ENCODE measurements at regions not wholly inside any gene's neighbourhood (a gene's known extent, or its start where the extent isn't known, plus 50 kb on each side); places are given as distances from the start of the nearest gene placed in this dataset.
A peak's percentile ranks its signal among the peaks of the same experiment; 100 is the strongest.
"Not testable (repeated sequence)": the region's sequence is repeated elsewhere in the genome, so short reads cannot be mapped to it uniquely, and the experiment has no call there.

- DNase-seq (ENCODE audit: low read depth): no peak
These were observed 53.6 kb upstream of the RPRM start for GRCh38 chr2:153532140-153532539.

GRCh38 chr2:153533803-153534202 lies 55.2 kb upstream of the RPRM start:
- not testable (repeated sequence) for DNase-seq (ENCODE audit: low read depth)

- not testable (repeated sequence) for DNase-seq (ENCODE audit: low read depth)
These were observed 56.0 kb upstream of the RPRM start for GRCh38 chr2:153534590-153534989.

- no peak for DNase-seq (ENCODE audit: low read depth)
These were observed 57.6 kb upstream of the RPRM start for GRCh38 chr2:153536115-153536514.

- DNase-seq (ENCODE audit: low read depth): not testable (repeated sequence)
These were observed 59.5 kb upstream of the RPRM start for GRCh38 chr2:153538102-153538501.

- no peak for DNase-seq (ENCODE audit: low read depth)
These were observed 65.1 kb upstream of the RPRM start for GRCh38 chr2:153543635-153544071.

GRCh38 chr2:153546358-153546757 lies 67.8 kb upstream of the RPRM start:
- DNase-seq (ENCODE audit: low read depth): no peak

- no peak for DNase-seq (ENCODE audit: low read depth)
These were observed 70.0 kb upstream of the RPRM start for GRCh38 chr2:153548536-153548935.

- no peak for DNase-seq (ENCODE audit: low read depth)
These were observed 73.1 kb upstream of the RPRM start for GRCh38 chr2:153551698-153552097.

GRCh38 chr2:153557211-153557610 lies 78.6 kb upstream of the RPRM start:
- no peak for DNase-seq (ENCODE audit: low read depth)

- DNase-seq (ENCODE audit: low read depth): no peak
These were observed 79.2 kb upstream of the RPRM start for GRCh38 chr2:153557714-153558113.

- DNase-seq (ENCODE audit: low read depth): no peak
These were observed 79.7 kb upstream of the RPRM start for GRCh38 chr2:153558247-153558646.

- no peak for DNase-seq (ENCODE audit: low read depth)
These were observed 88.8 kb upstream of the RPRM start for GRCh38 chr2:153567367-153567766.

GRCh38 chr2:153568105-153568504 lies 89.5 kb upstream of the RPRM start:
- DNase-seq (ENCODE audit: low read depth): no peak

- no peak for DNase-seq (ENCODE audit: low read depth)
These were observed 96.8 kb upstream of the RPRM start for GRCh38 chr2:153575171-153575853.

- DNase-seq (ENCODE audit: low read depth): no peak
These were observed 105.7 kb upstream of the RPRM start for GRCh38 chr2:153584244-153584643.

GRCh38 chr2:153588408-153588807 lies 109.8 kb upstream of the RPRM start:
- DNase-seq (ENCODE audit: low read depth): no peak

- peak; percentile 14 for DNase-seq (ENCODE audit: low read depth)
These were observed 111.0 kb upstream of the RPRM start for GRCh38 chr2:153589586-153589985.

- peak; percentile 76 for DNase-seq (ENCODE audit: low read depth)
These were observed 114.5 kb upstream of the RPRM start for GRCh38 chr2:153593086-153593485.

GRCh38 chr2:153595939-153596338 lies 117.4 kb upstream of the RPRM start:
- peak; percentile 62 for DNase-seq (ENCODE audit: low read depth)

GRCh38 chr2:153601812-153602211 lies 123.2 kb upstream of the RPRM start:
- DNase-seq (ENCODE audit: low read depth): no peak

GRCh38 chr2:153604133-153604532 lies 125.6 kb upstream of the RPRM start:
- DNase-seq (ENCODE audit: low read depth): no peak

- no peak for DNase-seq (ENCODE audit: low read depth)
These were observed 128.1 kb upstream of the RPRM start for GRCh38 chr2:153606623-153607022.

GRCh38 chr2:153622285-153622684 lies 143.7 kb upstream of the RPRM start:
- no peak for DNase-seq (ENCODE audit: low read depth)
